H1 (cell line): ENCODE measurements at regions not wholly inside any gene's neighbourhood (a gene's known extent, or its start where the extent isn't known, plus 50 kb on each side); places are given as distances from the start of the nearest gene placed in this dataset.

ENCODE experiments used
- CBX5 ChIP-seq: fragments of 300-800, 300-1000 bp; sonication (generic); IDR thresholded peaks from 2 replicates; pipeline ENCODE4 v1.7.1; 2016; ENCODE audit warnings: antibody characterized with exemption, low read length, low read depth
- CREB1 ChIP-seq: IDR thresholded peaks from 2 replicates; pipeline ENCODE4 v1.6.1; 2012; ENCODE audit warnings: inconsistent platforms
- EZH2 ChIP-seq: fragments of 200-600 bp; sonication (generic); IDR thresholded peaks from 2 replicates; pipeline ENCODE4 v1.7.1; 2012; ENCODE audit warnings: low read depth, mild to moderate bottlenecking, moderate library complexity, low read length, inconsistent platforms; ENCODE audit not compliant: severe bottlenecking
- HDAC6 ChIP-seq: IDR thresholded peaks from one replicate; pipeline ENCODE4 v1.7.1; 2012; ENCODE audit warnings: low read depth, mild to moderate bottlenecking, inconsistent platforms, low read length, moderate library complexity
- JUN ChIP-seq: IDR thresholded peaks from 2 replicates; pipeline ENCODE4 v1.6.1; 2011; ENCODE audit warnings: low read depth, mild to moderate bottlenecking, improper control_type of control experiment, low read length
- POLR2A ChIP-seq, 2 experiments: IDR thresholded peaks; 1 replicate in 1 of 2; 2 replicates in 1 of 2; pipeline ENCODE4 v1.6.1; 2011; ENCODE audit warnings: low read depth in 2 of 2, low read length in 2 of 2, mild to moderate bottlenecking in 2 of 2; ENCODE audit errors: control extremely low read depth in 1 of 2
- RNF2 ChIP-seq: fragments of 200-900, 300-1000 bp; sonication (generic); IDR thresholded peaks from 2 replicates; pipeline ENCODE4 v1.7.1; 2016; ENCODE audit warnings: borderline replicate concordance, low read depth, mild to moderate bottlenecking, antibody characterized with exemption, low read length; ENCODE audit not compliant: poor library complexity, severe bottlenecking; ENCODE audit errors: missing control alignments
- SP1 ChIP-seq: IDR thresholded peaks from 2 replicates; pipeline ENCODE4 v1.6.1; 2011; ENCODE audit warnings: low read depth, low read length
- SP2 ChIP-seq: IDR thresholded peaks from 2 replicates; pipeline ENCODE4 v1.6.1; 2012; ENCODE audit warnings: mild to moderate bottlenecking, low read length, inconsistent platforms
- TAF7 ChIP-seq: optimal IDR thresholded peaks from 2 replicates; pipeline ENCODE3; 2011; ENCODE audit warnings: low read depth, mild to moderate bottlenecking, inconsistent platforms, low read length, moderate library complexity, borderline replicate concordance
- YY1 ChIP-seq: IDR thresholded peaks from 2 replicates; pipeline ENCODE4 v1.6.1; 2011; ENCODE audit warnings: low read depth, mild to moderate bottlenecking, low read length
- TF ChIP-seq, protein P1 (sequence below), 3 experiments: IDR thresholded peaks; 1 replicate in 2 of 3; 2 replicates in 1 of 3; pipeline versions ENCODE4 v1.5.1 to v1.6.1; 2011; ENCODE audit warnings: low read length in 3 of 3, mild to moderate bottlenecking in 3 of 3, inconsistent platforms in 2 of 3, low read depth in 1 of 3, moderate library complexity in 1 of 3; ENCODE audit not compliant: insufficient read depth in 1 of 3; ENCODE audit errors: control extremely low read depth in 1 of 3
- TF ChIP-seq, protein P2 (sequence below): IDR thresholded peaks from 2 replicates; pipeline ENCODE4 v1.6.1; 2011; ENCODE audit warnings: low read depth, mild to moderate bottlenecking, low read length; ENCODE audit not compliant: insufficient read depth

DNA sequence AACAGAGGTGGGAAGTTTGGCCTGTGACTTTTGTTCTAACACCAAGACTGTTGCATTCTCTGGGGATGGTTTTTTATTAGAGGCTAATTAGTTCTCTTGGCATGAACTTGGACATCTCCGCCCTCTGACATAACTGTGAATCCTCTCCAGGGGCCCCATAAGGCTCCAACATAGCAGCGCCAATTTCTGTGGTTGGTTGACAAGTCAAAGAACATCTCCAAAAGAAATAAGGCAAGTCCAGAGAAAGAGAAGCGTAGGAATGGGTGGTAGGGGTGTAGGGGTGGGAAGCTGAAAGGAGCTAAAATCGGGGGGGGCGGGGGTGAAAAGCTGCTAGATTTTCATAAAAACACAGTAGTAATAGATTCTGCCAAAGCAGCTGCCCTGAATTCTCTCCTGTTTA, 81.0 kb upstream of the DAB2 start:
- TF ChIP-seq, protein P1, sequence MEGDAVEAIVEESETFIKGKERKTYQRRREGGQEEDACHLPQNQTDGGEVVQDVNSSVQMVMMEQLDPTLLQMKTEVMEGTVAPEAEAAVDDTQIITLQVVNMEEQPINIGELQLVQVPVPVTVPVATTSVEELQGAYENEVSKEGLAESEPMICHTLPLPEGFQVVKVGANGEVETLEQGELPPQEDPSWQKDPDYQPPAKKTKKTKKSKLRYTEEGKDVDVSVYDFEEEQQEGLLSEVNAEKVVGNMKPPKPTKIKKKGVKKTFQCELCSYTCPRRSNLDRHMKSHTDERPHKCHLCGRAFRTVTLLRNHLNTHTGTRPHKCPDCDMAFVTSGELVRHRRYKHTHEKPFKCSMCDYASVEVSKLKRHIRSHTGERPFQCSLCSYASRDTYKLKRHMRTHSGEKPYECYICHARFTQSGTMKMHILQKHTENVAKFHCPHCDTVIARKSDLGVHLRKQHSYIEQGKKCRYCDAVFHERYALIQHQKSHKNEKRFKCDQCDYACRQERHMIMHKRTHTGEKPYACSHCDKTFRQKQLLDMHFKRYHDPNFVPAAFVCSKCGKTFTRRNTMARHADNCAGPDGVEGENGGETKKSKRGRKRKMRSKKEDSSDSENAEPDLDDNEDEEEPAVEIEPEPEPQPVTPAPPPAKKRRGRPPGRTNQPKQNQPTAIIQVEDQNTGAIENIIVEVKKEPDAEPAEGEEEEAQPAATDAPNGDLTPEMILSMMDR (IDR thresholded peaks at IDR 0.05; ENCODE audit: control extremely low read depth in 1 of 3, insufficient read depth in 1 of 3, low read depth in 1 of 3, low read length in 3 of 3), result no peak
- no peak for TF ChIP-seq RNF2
- TF ChIP-seq CBX5, result no peak
- TF ChIP-seq YY1, result no peak
- TF ChIP-seq POLR2A (IDR thresholded peaks at IDR 0.05; ENCODE audit: control extremely low read depth in 1 of 2, low read depth in 2 of 2, low read length in 2 of 2), result no peak
- no peak for TF ChIP-seq EZH2
- TF ChIP-seq, protein P2, sequence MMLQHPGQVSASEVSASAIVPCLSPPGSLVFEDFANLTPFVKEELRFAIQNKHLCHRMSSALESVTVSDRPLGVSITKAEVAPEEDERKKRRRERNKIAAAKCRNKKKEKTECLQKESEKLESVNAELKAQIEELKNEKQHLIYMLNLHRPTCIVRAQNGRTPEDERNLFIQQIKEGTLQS, result no peak
- no peak for TF ChIP-seq JUN
- no peak for TF ChIP-seq SP2
- no peak for TF ChIP-seq SP1
- no peak for TF ChIP-seq CREB1
- TF ChIP-seq HDAC6, result no peak
- no peak for TF ChIP-seq TAF7
